ENCODE measurements at regions not wholly inside any gene's neighbourhood (a gene's known extent, or its start where the extent isn't known, plus 50 kb on each side); places are given as distances from the start of the nearest gene placed in this dataset.

GRCh38 chr13:104297075-104297474 lies 1230.9 kb upstream of the SLC10A2 start:
- TF ChIP-seq CTCF (IDR thresholded peaks at IDR 0.05): no peak
- no peak for TF ChIP-seq POLR2A (IDR thresholded peaks at IDR 0.05)
